Muscle of arm (tissue), 1 donor: ENCODE measurements at regions not wholly inside any gene's neighbourhood (a gene's known extent, or its start where the extent isn't known, plus 50 kb on each side); places are given as distances from the start of the nearest gene placed in this dataset.
"Not testable (repeated sequence)": the region's sequence is repeated elsewhere in the genome, so short reads cannot be mapped to it uniquely, and the experiment has no call there.

ENCODE experiments used
- DNase-seq: peaks from one replicate; pipeline ENCODE4 v3.0.0-alpha.2; 2013

DNA sequence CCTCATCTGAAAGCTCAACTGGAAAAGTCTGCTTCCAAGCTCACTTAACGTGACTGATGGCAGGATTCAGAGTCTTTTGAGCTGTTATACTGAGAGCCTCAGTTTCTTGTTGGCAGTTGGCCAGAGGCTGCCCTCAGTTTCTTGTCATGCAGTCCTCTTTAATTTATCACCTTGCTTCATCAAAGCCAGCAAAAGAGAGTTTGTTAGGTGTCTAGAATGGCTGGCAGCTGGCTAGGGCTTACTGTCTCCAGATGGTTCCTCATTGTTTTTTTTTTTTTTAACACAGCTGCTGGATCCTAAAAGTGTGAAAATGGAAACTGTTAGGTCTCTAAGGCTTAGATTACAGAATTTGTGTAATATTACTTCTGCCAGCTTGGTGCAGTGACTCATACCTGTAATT lies 310.6 kb downstream of the PDCD6IP start:
- no peak for DNase-seq

DNA sequence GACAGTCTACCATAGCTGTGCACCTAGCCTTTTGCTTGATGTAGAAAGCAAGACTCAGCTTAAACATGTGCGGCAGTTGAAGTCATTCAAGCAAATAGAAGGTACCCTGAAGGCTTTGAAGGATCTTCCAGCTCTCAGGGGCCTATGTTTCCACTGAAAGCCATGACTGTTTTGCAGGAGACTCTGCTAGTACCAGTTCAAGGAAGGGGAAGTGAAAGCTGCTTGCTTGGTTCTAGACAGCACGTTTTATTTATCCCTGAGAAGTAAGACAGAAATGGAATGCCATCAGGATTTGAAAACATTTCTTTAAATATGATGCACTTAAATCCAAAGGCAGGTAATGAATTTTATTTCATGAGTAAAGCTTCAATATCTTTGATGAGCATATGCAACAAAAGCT lies 311.4 kb downstream of the PDCD6IP start:
- no peak for DNase-seq

DNA sequence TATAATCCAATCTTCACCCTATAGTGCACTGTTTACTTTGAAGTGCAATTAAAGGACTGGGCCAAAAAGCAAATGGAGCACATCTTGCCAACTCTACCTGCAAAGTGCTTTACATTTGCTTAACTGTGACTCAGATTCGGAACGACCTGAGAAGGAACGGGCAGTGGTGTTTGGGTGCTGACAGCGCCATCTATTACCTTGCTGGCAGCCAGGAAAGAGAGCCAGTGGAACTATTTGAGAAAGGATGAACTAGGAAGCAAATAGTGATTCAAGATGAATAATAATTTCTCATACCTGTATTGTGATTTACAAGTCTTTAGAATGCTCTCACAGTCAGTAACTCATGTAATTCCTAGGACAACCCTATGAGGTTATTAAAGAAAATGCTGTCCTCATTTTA lies 312.9 kb downstream of the PDCD6IP start:
- no peak for DNase-seq

DNA sequence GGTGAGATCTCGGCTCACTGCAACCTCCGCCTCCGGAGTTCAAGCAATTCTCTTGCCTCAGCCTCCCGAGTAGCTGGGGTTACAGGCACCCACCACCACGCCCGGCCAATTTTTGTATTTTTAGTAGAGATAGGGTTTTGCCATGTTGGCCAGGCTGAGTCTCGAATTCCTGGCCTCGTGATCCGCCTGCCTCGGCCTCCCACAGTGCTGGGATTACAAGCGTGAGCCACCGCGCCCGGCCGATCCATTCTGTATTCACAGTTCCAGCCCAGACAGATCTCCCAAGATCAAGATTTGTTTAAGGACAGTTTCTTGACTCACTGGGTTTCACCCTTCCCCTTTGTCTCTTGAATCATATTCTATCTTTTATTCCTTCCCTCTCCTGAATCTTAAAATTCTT lies 313.8 kb downstream of the PDCD6IP start:
- DNase-seq, result not testable (repeated sequence)

DNA sequence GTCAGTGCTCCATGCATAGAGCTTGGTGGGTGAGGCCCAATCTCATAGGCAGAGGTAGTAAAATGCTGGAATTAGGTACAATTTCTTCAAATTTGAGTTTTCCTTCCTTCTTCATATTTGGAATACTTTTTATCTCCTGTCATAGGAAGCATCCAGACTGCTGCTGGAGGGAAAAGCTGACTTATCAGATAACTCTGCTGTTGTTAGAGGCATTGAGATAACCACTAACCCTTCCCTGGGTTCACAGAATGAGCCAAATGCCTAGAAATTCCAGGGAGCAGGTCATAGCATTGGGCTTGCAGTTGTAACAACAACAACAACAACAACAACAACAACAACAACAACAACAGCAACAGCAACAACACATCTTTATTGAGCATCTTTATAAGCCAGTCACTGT lies 332.7 kb downstream of the PDCD6IP start:
- DNase-seq, result no peak

DNA sequence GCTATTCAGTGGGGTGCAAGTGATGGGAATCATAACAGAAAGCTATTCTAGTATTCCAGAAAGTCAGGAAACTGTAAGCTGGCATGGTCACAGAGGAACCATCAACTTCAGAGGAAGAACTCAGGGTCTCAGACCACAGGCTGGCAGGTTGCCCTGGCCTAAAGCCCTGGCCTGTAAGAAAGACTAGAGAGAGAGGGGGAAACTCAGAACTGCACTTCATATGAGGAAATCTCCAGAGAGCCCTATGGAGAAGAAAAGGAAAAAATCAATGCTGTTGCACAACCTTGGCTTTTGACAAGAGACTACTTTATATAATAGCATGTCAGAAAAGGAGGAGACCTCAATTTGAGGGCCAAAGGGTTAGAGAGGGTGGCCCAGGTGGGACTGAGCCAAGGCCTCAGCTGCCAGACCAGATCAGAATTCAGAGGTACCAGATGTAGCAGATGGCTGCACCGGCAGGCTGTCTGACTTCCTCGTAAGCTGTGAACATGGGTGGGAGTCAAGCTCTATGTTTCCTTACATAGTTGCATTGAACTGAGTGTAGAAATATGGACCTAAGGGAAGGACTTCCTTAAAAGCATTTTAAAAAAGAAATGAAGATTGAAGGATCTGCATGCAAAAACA lies 333.8 kb downstream of the PDCD6IP start:
- no peak for DNase-seq

DNA sequence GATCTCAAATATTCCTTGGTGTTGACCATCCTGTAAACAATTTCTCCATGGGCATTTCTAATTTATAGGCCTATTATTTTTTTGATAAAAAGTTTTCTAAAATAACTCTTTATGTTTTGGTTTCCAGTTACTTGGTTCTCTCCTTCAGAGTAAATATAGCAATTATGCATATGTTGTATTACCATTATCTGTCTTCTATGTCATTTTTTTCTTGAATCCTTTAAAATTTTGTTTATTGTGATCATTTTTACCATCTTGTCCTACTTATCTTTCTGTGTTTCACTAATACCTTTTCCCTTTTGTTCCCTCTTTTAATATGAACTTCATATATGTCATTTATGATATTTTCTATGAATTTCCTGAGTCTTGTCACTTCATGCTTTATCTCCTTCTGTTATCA lies 341.1 kb downstream of the PDCD6IP start:
- no peak for DNase-seq

DNA sequence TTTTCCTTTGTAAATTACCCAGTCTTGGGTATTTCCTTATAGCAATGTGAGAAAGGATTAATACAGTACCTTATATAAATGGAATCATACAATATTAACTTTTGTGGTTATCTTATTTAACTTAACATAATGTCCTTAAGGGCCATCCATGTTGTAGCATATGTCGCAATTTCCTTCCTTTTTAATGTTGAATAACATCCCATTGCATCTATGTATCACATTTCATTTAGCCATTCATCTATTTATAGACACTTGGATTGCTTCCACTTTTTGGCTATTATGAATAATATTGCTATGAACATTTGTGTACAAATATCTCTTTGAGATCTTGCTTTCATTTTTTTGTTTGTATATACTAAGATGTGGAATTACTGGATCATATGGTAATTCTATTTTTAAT lies 342.2 kb downstream of the PDCD6IP start:
- DNase-seq, result no peak

DNA sequence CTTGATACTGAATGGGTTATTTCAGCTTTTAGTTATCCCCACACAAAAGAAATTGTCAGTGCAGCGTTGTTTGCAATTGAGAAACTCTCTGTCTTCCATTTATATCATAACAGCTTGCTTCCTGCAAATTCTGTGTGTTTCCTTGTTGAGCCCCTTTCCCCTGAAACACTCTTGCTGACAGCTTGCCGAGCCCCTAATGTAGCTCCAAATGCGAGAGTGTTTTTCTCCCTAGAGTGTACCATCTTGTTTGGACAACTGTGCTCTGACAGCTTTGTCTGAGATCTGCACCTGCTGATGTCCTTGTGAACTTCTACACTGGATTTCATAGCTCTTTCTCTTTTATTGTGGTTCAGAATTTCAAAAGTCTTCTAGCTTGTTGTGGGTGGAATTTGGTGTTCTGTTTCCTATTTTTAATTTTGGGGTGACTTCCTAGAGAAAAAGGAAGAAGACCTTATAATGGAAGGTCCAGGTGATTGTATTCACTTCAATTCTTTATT lies 343.5 kb downstream of the PDCD6IP start:
- no peak for DNase-seq

DNA sequence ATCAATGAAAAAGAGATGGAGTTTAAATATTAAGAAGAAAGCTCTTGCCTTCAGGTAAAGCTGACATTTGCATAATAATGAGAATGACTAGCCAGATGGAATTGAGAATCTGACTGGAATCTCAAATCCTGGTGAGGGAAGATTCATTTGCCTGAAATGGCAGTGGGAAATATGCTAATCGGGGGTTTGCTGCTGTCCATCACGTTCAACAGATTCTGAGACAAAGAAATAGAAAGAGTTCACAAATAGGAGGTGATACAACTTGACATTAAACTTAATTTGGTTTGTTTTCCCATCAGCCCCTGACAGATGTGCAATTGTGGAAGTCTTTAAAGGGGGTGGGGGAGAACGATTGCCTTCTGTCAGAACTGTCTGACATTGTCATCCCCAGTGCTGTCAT lies 347.4 kb downstream of the PDCD6IP start:
- no peak for DNase-seq

DNA sequence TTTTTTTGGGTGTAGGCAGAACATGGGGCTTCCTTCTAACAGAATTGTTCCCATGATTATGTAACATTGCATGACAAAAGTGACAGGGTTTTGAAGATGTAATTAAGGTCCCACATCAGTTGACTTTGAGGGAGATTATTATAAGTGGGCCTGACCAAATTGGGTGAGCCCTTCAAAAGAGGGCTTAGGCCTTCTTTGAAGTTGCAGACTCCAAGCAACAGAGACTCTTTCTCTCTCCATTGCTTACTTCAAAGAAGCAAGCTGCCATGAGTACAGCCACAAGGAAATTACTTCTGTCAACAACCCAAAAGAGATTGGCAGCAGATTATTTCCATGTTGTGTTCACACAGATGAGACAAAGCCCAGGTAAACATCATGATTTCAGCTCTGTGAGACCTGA lies 348.2 kb downstream of the PDCD6IP start:
- DNase-seq, result no peak

DNA sequence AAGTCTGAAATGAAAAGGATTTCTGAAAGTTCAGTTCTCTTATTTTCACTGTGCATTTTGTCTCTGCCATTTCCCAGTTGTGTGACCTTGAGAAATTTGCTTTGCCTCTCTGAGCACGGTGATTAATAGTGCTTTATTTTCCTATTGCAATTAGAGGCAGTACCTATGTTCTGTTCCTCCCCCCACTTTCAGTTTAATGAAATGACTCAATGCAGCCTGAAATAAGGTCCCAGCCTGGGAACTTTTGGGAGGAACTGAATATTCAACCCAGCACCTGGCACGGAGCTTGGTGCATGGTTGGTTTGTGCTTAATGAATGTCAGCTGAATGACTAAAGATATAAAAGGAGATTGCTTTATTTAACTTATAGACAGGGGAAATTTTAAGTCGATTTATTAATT lies 352.6 kb downstream of the PDCD6IP start:
- DNase-seq, result no peak

DNA sequence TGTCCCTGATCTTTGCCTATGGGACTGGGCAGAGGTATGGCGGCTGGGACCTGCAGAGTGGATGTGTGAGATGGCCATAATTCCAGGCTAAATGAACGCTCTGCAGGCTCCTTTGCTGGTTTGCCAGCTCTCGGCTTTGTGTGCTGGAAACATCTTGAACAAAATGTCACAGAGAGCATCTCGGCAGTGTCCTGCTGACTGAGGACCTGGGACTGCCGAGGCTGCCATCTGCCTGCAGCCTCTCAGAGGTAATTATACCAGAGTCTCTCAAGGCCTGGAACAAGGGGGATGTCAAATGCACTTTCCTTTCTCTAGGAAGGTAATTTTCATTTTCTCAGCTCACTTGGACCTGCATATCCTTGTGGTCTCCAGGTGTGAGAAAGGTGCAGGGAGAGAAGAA lies 354.2 kb downstream of the PDCD6IP start:
- DNase-seq, result no peak

DNA sequence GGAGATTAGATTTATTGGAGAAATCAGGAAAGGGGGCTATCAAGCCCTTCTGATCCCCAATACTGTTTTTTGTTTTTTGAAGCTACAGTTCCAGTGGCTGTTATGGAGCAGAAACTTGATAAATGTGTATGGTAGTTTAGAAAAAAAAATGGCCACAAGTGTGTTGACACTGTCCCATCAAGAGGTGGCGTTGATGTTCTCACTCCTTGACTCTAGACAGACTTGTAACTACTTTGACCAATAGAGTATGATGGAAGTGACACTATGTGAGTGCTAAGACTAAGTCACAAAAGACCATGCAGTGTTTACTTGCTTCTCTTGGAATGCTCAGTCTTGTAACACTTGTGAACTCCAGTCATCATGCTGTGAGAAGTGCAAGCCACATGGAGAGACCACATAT lies 356.7 kb downstream of the PDCD6IP start:
- no peak for DNase-seq

DNA sequence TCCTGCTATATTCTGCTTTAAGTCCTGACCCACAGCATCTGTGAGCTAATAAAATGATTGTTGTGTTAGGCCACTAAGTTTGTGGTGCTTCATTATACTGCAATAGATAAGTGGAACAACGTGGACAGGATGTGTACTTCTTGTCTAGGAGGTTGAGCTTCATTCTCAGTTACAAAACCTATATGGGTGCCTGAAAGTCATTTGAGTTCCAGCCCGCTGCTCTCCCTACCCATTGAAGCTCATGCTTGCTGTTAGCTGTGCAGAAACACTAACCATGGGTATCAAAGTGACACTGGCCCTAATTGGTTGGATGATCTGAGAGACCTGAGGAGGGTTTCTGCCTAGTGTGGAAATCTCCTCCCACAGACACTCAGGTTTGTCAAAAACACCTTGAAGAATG lies 357.2 kb downstream of the PDCD6IP start:
- no peak for DNase-seq

DNA sequence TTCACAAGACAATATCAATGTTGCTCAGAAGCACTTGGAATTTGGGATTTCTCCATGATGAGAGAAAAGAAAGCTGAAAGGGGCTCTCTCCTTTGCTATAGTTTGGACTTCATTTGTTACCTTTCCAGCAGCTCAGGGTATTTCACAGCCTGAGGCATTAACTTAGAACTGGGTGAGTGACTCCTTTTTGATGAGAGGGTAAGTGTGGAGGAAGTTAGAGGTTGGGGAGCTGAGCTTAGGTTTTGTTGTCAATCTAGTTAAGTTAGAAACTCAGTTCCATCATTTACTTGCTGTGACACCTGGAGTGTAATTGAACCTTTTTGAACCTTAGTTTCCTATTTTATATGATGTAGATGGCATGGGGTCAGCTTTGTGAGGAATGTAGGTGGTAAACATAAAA lies 359.1 kb downstream of the PDCD6IP start:
- DNase-seq, result no peak

DNA sequence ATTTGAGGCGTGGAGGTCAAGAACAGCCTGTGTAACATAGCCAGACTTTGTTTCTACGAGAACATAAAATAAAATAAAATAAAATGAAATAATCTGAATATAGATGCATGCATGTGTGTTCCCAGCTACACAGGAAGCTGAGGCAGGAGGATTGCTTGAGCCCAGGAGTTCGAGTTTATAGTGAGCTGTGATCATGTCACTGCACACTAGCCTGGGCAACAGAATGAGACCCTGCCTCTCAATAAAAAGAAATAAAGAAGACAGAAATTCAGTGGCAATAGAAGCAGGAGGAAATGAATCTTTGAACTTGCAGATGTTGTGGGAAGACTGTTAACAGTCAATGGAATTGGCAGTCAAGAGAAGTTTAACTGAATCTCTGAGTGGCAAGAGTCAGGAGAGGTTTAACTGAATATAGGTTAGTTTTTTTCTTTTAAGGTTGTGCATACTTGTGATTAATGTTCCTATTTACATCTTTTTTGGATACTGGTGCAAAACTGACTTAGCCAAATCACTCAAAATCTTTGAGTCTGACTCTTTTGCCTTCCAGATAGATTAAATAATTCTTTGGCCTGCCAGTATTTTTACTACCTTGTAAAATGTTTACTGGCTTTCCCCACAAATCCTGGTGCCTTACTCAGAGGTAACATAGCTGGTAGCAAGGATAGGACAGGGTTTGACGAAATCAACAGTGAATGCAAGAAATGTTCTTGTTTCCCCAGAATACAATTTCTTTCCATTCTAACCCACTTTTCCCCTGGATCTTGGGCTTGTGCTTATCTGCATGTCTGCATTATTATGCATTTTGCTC lies 361.4 kb downstream of the PDCD6IP start:
- no peak for DNase-seq

DNA sequence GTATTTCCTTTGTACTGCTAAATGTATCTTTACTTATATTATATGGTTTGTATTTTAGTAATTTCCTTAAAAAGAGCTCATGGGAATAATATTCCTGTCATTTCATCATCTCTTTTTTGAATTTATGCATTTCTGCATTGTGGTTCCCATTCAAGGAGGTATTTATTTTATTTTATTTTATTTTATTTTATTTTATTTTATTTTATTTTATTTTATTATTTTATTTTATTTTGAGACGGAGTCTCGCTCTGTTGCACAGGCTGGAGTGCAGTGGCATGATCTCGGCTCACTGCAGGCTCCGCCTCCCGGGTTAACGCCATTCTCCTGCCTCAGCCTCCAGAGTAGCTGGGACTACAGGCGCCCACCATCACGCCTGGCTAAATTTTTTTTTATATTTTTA lies 371.2 kb downstream of the PDCD6IP start:
- not testable (repeated sequence) for DNase-seq

DNA sequence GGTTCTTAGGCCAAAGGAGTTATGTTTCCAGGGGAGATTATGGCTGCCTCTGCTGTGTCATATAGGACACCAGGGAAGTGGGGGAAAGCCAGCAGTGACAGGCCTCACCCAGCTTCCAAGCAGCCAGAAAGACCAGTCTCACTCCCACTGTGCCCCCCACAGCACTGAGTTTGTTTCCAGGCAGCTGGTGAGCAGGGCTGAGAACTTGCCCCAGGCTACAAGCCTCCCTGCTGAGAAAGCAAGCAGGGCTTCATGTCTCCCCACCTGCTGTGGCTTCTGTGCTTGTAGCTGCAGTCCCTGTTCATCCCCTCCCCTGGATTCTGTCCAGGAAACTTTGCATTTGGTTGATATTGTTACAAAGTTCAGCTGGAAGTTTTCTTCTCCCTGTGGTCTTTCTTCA lies 376.3 kb downstream of the PDCD6IP start:
- no peak for DNase-seq

DNA sequence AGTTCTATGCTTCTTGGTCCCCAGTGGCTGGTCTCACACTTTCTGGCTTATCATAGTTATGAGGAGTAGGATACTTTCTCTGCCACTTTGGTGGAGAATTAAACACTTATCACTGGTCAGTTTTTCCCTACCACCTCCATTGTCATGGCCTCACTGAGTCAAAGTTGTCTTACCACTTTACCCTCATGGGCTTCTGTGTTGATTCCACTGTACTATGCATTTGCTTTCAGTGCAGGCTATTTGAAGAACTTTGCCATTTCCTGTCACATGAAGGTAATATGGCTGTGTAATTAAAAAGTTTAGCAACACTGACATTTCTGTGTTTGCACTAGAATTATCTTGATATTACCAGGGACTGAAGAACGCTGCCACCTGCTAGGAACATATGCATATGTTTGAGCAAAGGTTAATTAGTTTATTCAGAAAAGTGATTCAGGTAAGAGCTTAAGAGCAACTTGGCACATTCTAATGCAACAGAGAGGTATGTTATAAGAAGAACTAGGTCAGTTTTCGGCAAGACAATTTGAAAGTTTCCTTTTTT lies 377.3 kb downstream of the PDCD6IP start:
- no peak for DNase-seq

DNA sequence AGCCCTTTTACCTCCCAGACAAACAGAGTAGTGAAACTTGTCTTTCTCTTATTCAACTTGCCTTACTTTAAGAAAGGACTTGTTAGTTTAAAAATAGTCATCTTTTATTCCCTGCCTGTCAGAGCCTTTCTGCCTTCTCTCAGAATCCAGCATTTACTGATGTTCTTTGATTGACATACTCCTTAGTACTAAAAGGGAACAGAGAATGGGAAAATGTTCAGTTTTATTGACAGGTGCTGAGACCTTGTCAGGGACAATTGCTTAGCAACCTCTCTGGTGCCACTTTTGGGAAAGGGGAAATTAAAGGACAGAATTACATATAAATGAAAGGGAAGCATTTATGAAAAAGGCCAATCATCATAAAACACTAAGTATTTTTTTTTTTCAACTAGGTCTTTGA lies 378.3 kb downstream of the PDCD6IP start:
- no peak for DNase-seq

DNA sequence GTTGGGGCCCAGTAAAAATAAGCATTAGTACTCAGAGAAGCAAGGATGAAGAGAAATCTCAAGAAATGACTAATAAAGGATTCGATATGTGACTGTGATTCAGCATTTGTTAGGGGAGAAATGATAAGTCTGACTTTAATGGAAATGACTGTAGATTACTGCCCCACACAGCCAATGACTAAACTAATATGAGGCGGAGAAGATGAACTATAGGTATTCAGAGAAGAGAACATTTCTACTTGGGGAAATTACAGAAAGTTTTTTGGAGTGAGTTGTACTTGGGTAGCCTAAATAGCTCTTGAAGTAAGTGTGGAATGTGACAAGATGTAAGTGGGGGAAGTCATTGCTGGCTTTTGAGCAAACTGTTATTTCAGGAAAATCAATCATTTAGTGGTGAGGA lies 380.0 kb downstream of the PDCD6IP start:
- DNase-seq, result no peak

DNA sequence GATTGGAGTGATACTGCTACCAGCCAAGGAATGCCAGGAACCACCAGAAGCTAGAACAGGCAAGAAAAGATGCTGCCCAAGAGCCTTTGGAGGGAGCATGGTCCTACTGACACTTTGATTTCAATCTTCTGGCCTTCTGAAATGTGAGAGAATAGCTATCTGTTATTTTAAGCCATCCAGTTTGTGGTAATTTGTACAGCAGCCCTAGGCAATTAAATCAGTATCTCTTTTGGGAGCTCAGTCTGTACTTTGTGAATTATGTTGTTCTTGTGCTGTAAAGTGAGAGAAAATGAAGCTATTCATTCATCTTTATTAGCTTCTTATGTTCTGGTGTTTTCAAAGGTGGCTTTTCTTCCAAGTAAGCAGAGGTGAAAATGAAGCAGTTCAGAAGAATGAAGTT lies 381.3 kb downstream of the PDCD6IP start:
- DNase-seq, result no peak
